ENCODE measurements at regions not wholly inside any gene's neighbourhood (a gene's known extent, or its start where the extent isn't known, plus 50 kb on each side); places are given as distances from the start of the nearest gene placed in this dataset.

DNA sequence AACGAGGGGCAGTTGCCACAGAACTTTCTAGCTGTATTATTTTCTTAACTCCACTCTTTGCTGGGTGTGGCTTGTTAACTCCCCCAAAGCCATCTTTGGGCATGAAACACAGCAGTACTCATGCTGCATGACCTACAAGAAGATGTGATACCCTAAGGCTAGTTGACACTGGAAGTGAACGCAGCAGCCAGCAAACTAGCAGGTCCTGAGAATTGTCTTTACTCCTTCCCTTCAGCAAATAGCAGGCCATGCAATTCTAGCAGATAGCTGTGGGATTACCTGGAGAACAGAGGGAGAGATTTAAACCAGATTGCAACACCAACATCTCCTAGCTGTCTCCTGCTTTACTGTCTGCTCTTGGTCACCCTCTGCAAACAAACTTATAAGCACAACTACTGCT is 688.0 kb upstream of the ZWINT start:
- TF ChIP-seq CTCF (optimal IDR thresholded peaks at IDR 0.05 in 1 of 3, IDR thresholded peaks at IDR 0.05 in 1 of 3, conservative IDR thresholded peaks at IDR 0.05 in 1 of 3; ENCODE audit: extremely low read depth in 1 of 3, insufficient read depth in 2 of 3, low read length in 3 of 3) (no peak), EZH2 (IDR thresholded peaks at IDR 0.05; ENCODE audit: low read length) (no peak)

Data from keratinocyte (primary cell).